ENCODE measurements at regions not wholly inside any gene's neighbourhood (a gene's known extent, or its start where the extent isn't known, plus 50 kb on each side); places are given as distances from the start of the nearest gene placed in this dataset.

GRCh38 chr1:164982545-164982944 lies 374.0 kb downstream of the LMX1A start:
- TF ChIP-seq HBP1 (CRISPR knock-in tag; IDR thresholded peaks at IDR 0.05), result no peak
- TF ChIP-seq ARID1B (IDR thresholded peaks at IDR 0.05), result no peak
- no peak for TF ChIP-seq SLC30A9 (CRISPR knock-in tag; IDR thresholded peaks at IDR 0.05)
- no peak for TF ChIP-seq SMARCA5 (IDR thresholded peaks at IDR 0.05)
- TF ChIP-seq CEBPG (CRISPR knock-in tag; IDR thresholded peaks at IDR 0.05), result no peak
- TF ChIP-seq CEBPG (tag; conservative IDR thresholded peaks at IDR 0.05 in 1 of 2, IDR thresholded peaks at IDR 0.05 in 1 of 2), result no peak
